ENCODE measurements at regions not wholly inside any gene's neighbourhood (a gene's known extent, or its start where the extent isn't known, plus 50 kb on each side); places are given as distances from the start of the nearest gene placed in this dataset.

GRCh38 chr3:109713288-109713687 is 375.9 kb upstream of the DPPA4 start:
- H3K36me3 Mint-ChIP-seq = peaks cover 7 to 12% of the 10 kb centered on the region in 2 donors
- peaks cover 4 to 11% of the 10 kb centered on the region in 2 donors for H3K9me3 Mint-ChIP-seq
- H3K27ac Mint-ChIP-seq = no peak overlapping the region
- DNase-seq (ENCODE audit: low spot score in 2 of 2) (no peak), ATAC-seq (no peak)

- Mint-ChIP-seq H3K27ac (no peak overlapping the region), H3K9me3 (peaks cover 0 to under 1% of the 10 kb centered on the region in 2 donors), H3K36me3 (peaks cover 0 to 4% of the 10 kb centered on the region in 2 donors)
- ATAC-seq = no peak
- no peak for DNase-seq (ENCODE audit: low spot score in 2 of 2)
Observed at GRCh38 chr3:109715707-109716106, 378.4 kb upstream of the DPPA4 start.

- Mint-ChIP-seq H3K36me3 (no peaks in the 10 kb centered on the region), H3K27ac (no peak overlapping the region), H3K9me3 (no peaks in the 10 kb centered on the region)
- ATAC-seq (no peak), DNase-seq (ENCODE audit: low spot score in 2 of 2) (no peak)
Observed at GRCh38 chr3:109718850-109719249, 381.5 kb upstream of the DPPA4 start.

GRCh38 chr3:109728861-109729494 is 391.6 kb upstream of the DPPA4 start:
- no peaks in the 10 kb centered on the region for H3K36me3 Mint-ChIP-seq
- H3K27ac Mint-ChIP-seq = no peak overlapping the region
- DNase-seq (ENCODE audit: low spot score in 2 of 2) = no peak
- no peaks in the 10 kb centered on the region for H3K9me3 Mint-ChIP-seq
- no peak for ATAC-seq

GRCh38 chr3:109731639-109732473 is 394.5 kb upstream of the DPPA4 start:
- Mint-ChIP-seq H3K27ac (no peak overlapping the region), H3K9me3 (peaks cover 3 to 11% of the 10 kb centered on the region in 2 donors), H3K36me3 (peaks cover 8 to 10% of the 10 kb centered on the region in 2 donors)
- ATAC-seq (peak; percentile 73 to 74), DNase-seq (ENCODE audit: low spot score in 2 of 2) (peak in 1 of 2 donors; percentile 48)

- Mint-ChIP-seq H3K36me3 (no peaks in the 10 kb centered on the region), H3K27ac (no peak overlapping the region), H3K9me3 (no peaks in the 10 kb centered on the region)
- DNase-seq (ENCODE audit: low spot score in 2 of 2) = no peak
- ATAC-seq = no peak
Observed at GRCh38 chr3:109743981-109744380, 406.6 kb upstream of the DPPA4 start.

GRCh38 chr3:109772520-109772919 is 435.2 kb upstream of the DPPA4 start:
- ATAC-seq (no peak), DNase-seq (ENCODE audit: low spot score in 2 of 2) (no peak)
- peaks cover 19 to 24% of the 10 kb centered on the region in 2 donors for H3K9me3 Mint-ChIP-seq
- peaks cover 7 to 28% of the 10 kb centered on the region in 2 donors for H3K36me3 Mint-ChIP-seq
- no peak overlapping the region for H3K27ac Mint-ChIP-seq

GRCh38 chr3:109774108-109774507 is 436.8 kb upstream of the DPPA4 start:
- DNase-seq (ENCODE audit: low spot score in 2 of 2) (no peak), ATAC-seq (no peak)
- Mint-ChIP-seq H3K27ac (no peak overlapping the region), H3K36me3 (peaks cover 9 to 42% of the 10 kb centered on the region in 2 donors), H3K9me3 (peaks cover 23 to 28% of the 10 kb centered on the region in 2 donors)

- H3K9me3 Mint-ChIP-seq = peaks cover 5 to 14% of the 10 kb centered on the region in 2 donors
- DNase-seq (ENCODE audit: low spot score in 2 of 2) = no peak
Observed at GRCh38 chr3:109784285-109784684, 446.9 kb upstream of the DPPA4 start.

GRCh38 chr3:109784852-109785631 is 447.7 kb upstream of the DPPA4 start:
- H3K27ac Mint-ChIP-seq = no peak overlapping the region
- no peak for ATAC-seq
- H3K9me3 Mint-ChIP-seq = peaks cover 5 to 11% of the 10 kb centered on the region in 2 donors
- H3K36me3 Mint-ChIP-seq = peaks cover 6 to 11% of the 10 kb centered on the region in 2 donors
- no peak for DNase-seq (ENCODE audit: low spot score in 2 of 2)

More at GRCh38 chr3:109784285-109784684, 446.9 kb upstream of the DPPA4 start:
- Mint-ChIP-seq H3K27ac (no peak overlapping the region), H3K36me3 (peaks cover 10 to 17% of the 10 kb centered on the region in 2 donors)
- no peak for ATAC-seq

- DNase-seq (ENCODE audit: low spot score in 2 of 2) (no peak), ATAC-seq (no peak)
- Mint-ChIP-seq H3K27ac (no peak overlapping the region), H3K36me3 (peaks cover 5 to 10% of the 10 kb centered on the region in 2 donors), H3K9me3 (peaks cover 6 to 16% of the 10 kb centered on the region in 2 donors)
Observed at GRCh38 chr3:109803274-109803673, 465.9 kb upstream of the DPPA4 start.

GRCh38 chr3:109804697-109805096 is 467.4 kb upstream of the DPPA4 start:
- DNase-seq (ENCODE audit: low spot score in 2 of 2) (peak in 1 of 2 donors; percentile 3), ATAC-seq (peak; percentile 75 to 78)
- Mint-ChIP-seq H3K27ac (no peak overlapping the region), H3K9me3 (peaks cover 0 to 15% of the 10 kb centered on the region in 2 donors), H3K36me3 (peaks cover 5 to 10% of the 10 kb centered on the region in 2 donors)

- Mint-ChIP-seq H3K36me3 (no peaks in the 10 kb centered on the region), H3K9me3 (peaks cover 0 to 6% of the 10 kb centered on the region in 2 donors), H3K27ac (peak overlapping the region in 1 of 2 donors; percentile 18)
- peak in 1 of 2 donors; percentile 8 for DNase-seq (ENCODE audit: low spot score in 2 of 2)
- ATAC-seq = peak; percentile 89 to 91
Observed at GRCh38 chr3:109806929-109807328, 469.6 kb upstream of the DPPA4 start.

- no peak for DNase-seq (ENCODE audit: low spot score in 2 of 2)
- Mint-ChIP-seq H3K36me3 (peaks cover 0 to 11% of the 10 kb centered on the region in 2 donors), H3K27ac (no peak overlapping the region), H3K9me3 (peaks cover 5 to 12% of the 10 kb centered on the region in 2 donors)
- ATAC-seq = no peak
Observed at GRCh38 chr3:109809513-109809912, 472.2 kb upstream of the DPPA4 start.

GRCh38 chr3:109818081-109818480 is 480.7 kb upstream of the DPPA4 start:
- H3K36me3 Mint-ChIP-seq = peaks cover 0 to 16% of the 10 kb centered on the region in 2 donors
- H3K27ac Mint-ChIP-seq = no peak overlapping the region
- H3K9me3 Mint-ChIP-seq = peaks cover 5 to 11% of the 10 kb centered on the region in 2 donors
- DNase-seq (ENCODE audit: low spot score in 2 of 2) (no peak), ATAC-seq (no peak)

- Mint-ChIP-seq H3K27ac (no peak overlapping the region), H3K9me3 (no peaks in the 10 kb centered on the region), H3K36me3 (peaks cover 0 to 3% of the 10 kb centered on the region in 2 donors)
- ATAC-seq = no peak
- no peak for DNase-seq (ENCODE audit: low spot score in 2 of 2)
Observed at GRCh38 chr3:109819734-109820133, 482.4 kb upstream of the DPPA4 start.

All from activated naive CD4-positive, alpha-beta T cell treated with anti-CD3 and anti-CD28 coated beads, Interleukin-2, amount 50 U/mL, for 72 hours (primary cell).